ENCODE measurements at regions not wholly inside any gene's neighbourhood (a gene's known extent, or its start where the extent isn't known, plus 50 kb on each side); places are given as distances from the start of the nearest gene placed in this dataset.
"Not testable (repeated sequence)": the region's sequence is repeated elsewhere in the genome, so short reads cannot be mapped to it uniquely, and the experiment has no call there.

DNA sequence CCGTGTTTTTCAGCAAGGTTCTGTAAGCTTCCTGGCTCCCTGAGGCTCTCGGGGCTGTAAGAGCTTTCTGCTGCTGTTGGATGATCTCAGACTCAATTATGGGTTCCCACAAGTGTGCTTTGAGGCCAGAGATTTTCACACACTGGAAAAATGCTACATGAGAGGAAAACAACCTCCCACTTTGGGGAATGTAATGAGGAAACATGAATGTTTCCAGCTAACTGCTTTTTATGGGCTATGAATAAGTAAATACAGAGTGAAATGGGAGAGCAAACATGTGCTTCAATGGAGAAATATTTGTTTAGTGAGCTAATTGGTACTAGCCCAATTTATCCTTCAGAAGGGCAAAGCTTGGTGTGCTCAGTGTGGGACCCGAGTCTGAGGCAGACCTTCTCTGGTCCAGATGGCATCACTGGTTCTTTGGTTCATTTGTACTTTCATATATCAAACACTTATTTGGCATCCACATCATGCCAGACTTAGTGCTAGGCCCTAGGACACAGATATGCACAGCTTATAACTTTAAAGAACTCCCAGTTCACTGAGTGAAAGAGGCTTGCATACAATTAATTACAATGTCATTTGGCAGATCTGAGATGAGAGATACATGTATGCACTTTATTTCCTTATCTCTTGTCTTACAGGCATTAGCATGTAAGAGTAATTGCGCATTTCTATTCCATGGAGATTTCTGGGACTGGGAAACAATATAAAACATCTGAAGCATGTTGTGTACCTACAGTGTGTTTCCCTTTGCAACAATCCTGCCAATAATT lies 248.8 kb downstream of the RDH14 start:
- DNase-seq = peak; percentile 58

DNA sequence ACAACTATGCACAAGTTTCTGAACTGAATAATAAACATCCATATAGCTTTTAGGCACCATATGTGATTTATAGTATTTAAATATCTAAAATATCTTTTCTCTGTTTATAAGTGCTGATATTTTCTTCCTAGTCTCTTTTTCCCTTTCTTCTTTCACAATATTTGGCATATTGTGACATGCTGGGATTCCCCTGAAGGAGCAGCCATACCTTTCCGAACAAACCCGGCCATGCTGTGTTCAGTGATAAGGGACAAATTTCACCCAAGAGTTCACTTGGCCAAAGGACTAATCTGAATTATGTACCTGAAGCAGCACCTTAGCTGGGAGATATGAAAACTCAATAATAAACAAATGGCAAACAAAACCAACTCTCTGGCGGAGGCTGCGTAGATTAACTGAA lies 250.8 kb downstream of the RDH14 start:
- DNase-seq = no peak

DNA sequence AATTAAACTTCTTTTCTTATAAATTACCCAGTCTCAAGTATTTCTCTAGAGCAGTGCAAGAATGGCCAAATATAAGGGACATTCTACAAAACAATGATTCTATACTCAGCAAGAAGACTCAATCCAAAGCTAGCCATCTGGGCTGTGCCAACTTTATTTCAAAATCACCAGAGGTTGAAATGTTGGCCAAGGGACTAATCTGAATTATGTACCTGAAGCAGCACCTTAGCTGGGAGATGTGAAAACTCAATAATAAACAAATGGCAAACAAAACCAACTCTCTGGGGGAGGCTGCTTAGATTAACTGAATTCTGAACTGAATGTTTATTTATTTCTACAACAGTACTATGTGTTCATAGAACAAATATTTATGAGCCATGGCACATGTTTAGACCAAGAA lies 251.3 kb downstream of the RDH14 start:
- DNase-seq = no peak

DNA sequence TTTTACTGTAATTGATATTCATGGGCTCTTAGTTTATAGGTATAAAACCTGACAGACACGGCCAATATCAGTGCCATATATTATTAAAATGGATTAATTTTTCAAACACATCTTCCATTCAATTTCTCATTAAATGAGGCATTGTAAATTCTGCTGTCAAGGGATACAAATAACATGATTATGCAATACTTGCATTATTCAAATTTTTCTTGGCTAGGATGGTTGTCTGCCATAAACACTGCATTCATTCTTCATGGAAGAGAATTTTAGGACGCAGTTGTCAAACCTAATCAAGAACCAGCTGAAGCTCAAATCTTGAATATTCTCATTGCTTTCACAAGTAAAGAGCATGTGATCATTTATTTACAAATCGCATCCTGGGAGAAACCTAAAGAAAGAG lies 255.6 kb downstream of the RDH14 start:
- no peak for DNase-seq

DNA sequence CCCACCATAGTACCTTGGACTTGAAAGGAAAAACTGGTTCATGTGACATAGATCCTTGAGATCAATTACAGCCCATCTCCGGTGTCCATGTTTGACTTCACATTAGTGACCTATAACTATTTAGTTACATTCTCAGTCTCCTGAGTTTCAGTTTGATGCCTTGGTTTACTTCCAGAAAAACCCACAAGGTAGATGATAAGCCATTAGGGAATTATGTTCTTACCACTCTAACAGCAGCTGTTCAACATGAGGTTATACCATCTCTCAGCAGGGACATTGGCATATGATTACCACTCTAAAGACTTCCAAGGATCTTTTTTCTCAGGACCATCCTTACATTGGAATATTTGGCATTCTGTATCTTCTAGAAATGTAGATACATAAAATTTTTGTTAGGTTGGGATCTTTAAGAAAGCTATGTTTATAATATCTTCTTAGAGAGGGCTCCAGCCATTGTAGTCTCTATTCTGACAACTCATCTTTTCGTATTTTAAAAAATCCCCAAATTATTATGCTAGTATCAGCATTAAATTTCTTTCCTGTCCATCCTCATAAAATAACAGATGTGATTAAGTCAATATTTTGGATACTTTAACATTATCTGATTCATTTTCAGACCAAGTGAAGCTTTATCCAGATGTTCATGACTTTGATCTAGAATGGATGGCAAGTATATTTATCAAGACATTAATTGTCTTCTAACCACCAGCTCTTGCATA lies 258.9 kb downstream of the RDH14 start:
- DNase-seq = no peak

DNA sequence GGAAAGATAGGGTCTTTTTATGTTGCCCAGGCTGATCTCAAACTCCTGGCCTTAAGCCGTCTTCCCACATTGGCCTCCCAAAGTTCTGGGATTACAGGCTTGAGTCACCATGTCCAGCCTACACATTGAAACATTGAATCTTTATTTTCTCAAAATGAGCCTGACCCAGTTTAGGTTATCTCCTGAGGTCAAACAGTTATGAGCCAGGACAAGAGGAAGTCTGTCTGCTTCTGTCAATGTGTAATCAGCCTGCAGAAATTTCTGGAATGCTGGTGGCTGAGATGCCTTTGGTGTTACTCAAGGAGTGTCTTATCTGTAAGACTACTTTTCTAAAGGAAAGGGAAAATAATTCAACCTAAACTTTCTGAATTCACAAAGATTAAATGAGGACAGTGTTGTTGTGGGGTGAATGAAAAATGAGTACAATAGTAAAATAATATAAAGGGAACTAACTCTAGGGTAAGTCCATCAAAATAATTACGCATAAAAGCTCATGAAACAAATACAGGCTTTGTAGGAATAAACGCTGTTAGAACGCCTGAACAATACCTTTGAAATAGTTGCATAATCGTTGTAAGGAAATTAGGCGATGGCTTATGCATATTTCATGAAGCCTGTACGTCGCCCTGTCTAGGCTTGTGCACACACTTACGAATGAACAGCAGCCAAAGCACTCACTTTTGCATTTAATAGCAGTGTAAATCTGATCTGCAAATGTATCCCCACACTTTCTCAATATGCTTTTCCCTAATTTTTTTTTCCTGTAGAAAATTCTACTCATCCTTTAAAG lies 260.8 kb downstream of the RDH14 start:
- DNase-seq = peak; percentile 7

DNA sequence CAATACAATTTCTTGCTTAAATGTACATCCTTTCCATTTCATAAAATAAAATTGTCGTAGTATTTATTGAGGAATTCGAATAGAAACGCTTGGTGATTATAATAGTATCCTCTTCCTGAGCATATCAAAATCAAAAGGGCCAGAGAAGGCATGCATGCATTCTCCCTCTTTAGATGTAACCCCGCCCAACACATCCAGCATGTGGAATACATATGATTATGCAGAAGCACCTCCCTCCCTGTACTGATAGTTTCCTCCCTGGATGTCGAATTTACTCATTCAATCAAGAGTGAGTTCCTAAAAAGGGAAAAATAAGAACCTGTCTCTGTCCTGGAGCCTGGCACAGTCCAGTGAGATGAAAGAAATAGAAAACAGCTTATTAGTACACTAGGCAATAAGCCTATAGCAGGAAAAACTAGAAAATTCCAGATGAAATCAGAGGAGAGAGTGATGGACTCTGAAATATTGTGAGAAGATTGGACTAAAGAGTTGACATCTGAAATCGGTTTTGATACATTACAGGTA lies 262.9 kb downstream of the RDH14 start:
- no peak for DNase-seq

DNA sequence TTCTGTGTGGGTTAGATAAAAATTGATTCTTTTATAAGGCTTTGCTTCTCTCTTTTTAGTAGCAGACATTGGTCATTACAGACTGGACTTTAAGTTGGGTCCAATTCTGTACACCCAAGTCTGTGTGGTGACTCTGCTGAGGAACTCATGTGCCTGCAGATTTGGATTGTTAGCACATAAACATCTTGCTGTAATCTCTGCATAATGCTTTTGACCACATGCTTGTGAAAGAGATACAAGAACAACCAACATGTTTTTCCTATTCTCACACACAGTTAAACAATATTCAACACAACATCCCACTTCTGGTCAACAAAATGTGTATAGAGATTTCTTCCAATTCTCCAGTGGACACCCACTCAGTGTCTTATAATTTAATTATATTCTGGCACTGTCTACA lies 270.1 kb downstream of the RDH14 start:
- DNase-seq = no peak

DNA sequence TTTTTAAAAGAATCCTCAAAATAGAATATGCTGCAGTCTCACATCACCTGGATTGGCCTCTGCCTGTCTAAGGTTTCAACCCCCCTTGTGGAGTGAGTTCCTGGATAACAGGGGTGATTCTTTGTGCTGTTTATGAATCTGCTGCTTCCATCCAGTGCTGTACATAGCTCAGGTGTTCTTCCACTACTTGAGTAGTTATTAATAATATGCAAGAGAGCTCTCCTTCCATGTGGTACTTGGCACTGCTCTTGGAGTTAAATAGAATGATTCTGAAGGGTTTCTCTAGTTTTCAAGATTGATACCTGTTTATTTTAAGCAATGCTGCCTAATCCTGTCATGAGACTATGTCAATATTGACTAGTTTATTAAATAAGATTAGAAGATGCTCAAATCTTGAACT lies 273.6 kb downstream of the RDH14 start:
- no peak for DNase-seq

DNA sequence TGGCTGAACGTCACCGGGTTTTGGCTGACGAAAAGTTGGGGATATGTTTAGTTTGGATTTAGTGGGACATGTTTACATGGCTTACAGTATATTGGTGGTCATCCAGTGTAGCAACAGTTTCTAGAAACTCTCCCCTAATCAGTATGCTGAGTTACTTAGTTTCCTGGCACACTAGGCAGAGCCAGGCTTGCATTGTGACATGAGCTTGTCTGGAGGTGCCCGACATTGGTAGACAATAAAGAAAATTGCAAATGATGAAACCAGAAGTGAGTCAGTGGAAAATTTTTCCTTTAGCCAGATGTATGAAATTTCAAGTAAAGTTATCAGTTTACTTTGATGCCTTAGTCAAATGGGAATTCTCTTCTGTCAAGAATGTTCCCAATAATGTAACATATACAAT lies 276.1 kb downstream of the RDH14 start:
- DNase-seq = no peak

DNA sequence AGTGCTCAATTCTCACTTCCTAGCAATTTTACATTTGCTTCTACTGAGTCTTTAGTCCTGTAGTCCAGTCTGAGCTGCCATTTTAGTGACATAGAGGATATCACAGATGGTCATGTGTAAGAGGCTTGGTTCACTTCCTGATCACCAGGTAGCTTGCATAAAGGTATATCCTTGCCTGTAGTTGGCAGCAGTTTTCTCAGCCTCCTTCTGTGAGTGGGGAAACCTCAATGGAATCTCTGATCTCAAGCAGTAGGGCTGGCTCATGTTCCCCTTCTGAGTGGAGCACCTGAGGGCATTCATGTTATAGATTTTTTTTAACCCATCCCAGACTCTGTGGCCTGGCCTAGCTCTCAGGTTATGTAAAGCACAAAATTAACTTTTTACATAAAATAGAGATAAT lies 278.4 kb downstream of the RDH14 start:
- no peak for DNase-seq

DNA sequence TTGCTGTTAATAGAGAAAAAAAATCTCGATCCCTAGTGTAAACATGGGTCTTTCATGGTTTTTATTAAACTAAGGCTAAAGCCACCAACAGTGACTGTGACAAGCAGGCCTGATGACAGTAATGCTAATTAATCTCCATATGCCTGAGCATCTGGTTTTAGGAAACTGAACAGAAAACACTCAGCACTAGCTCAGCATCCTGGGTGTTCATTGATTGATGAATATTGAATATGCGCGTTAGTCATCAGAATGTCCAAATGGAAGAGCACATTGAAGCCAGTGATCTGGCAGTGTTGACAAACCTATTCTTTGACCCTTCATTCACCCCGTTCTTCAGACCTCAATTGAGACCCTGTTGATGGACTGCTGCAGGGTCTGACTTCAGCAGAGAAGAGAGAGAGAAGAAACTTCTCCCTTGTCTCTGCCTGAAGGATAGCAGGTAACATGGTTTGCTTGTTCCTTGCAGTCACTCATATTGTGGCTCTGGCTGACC lies 283.8 kb downstream of the RDH14 start:
- no peak for DNase-seq

DNA sequence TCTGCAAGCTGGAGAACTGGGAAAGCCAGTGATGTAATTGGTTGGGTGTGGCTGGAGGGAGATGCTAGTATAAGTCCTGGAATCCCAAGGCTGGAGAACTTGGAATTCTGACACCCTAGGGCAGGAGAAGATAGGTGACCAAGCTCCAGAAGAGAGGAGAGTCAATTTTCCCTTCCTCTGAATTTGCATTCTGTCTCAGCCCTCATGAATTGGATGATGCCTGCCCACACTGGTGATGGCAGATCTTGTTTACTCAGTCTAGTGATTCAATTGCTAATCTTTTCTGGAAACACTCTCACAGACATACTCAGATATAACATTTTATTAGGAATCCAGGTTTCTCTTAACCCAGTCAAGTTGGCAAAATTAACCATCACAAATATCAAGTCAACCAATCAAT lies 287.2 kb downstream of the RDH14 start:
- DNase-seq = no peak

DNA sequence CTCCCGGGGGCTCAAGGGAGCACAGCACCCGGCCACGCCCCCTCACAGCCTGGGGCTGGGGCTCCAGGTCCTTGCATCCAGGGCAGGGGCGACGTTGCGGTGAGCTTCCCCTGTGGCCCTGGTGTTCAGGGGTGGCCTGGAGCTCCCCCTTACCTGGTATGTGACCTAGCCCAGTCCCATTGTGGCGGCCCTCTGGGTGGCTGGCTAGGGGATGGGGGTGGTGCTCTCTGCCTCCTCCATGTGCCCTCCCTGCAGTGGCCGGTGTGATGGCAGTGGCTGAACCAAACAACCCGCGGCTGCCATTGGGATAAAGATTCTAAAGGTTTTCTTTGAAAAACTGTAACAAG lies 288.3 kb downstream of the RDH14 start:
- DNase-seq = no peak

DNA sequence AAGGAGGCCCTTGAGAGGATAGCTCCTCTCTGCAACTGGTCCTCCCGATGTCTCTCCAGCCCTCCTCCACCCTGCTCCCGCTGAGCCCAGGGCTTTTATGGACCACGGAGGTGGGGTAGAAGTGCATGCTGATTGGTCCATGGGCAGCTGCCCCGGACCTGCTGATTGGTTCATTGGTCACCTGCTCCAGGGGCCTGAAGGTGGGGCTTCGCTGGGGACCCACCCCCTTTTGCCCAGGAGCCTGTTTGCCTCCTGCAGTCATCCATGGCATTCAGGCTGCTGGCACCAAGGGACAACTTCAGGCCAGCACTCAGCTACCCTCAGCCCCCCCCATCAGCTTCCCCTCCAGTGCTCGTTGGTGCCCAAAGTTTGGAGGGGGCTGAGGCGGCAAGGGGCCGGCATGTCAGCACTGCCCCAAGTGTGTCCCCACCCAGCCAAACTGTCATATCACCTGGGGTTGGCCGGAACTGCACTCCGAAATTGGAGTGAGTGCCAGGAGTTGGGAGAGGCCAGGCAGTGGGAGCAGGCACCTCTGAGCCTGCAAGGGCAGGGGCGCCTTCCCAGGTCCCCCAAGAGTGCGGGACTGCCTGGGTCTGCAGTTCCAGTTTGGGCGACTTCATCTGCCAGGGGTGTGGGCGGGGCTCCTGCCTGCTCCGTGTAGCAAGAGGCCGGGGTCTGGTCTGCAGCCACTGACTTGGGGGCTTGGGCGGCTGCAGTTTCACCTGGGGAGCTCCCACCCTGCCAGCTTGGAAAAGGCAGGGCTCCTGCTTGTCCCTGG lies 288.9 kb downstream of the RDH14 start:
- no peak for DNase-seq

DNA sequence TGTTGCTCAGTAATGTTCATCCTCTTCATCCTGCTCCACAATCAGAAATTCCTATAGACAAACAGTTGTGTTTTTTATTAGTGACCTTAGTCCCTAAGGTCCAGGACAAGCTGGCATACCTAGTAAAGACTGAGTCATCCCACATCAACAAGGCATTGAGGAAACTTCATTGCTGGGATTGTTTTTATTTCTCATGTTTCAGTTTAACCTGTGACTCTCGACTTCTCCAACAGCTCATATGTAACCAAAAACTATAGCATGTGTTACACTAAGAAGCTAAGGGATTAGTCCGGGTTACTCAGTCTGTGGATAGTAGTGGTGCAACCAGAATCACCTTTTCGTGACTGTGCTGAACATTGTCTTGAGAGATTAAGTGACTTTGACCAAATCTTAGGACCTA lies 292.1 kb downstream of the RDH14 start:
- DNase-seq = no peak

DNA sequence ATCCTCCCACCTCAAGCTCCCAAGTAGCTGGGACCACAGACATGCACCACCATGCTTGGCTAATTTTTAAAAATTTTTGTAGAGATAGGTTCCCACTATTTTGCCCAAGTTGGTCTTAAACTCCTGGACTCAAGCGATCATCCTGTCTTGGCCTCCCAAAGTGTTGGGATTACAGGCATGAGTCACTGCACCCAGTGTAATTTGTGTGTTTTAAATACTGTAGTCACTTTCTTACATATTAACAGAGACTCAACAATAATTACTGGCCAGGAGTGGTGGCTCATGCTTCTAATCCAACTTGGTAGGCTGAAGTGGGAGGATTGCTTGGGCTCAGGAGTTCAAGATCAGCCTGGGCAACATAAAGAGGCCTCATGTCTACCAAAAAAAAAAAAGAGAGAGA lies 293.0 kb downstream of the RDH14 start:
- no peak for DNase-seq

DNA sequence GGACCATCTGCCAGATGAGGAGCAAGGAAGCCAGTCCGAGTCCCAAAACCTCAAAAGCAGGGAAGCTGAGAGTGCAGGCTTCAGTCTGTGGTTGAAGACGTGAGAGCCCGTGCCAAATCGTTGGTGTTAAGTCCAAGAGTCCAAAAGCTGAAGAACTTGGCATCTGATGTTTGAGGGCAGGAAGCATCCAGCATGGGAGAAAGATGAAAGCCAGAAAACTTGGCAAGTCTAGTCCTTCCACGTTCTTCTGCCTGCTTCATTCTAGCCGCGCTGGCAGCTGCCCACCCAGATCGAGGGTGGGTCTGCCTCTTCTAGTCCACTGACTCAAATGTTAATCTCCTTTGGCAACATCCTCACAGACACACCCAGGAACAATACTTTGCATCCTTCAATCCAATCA lies 293.8 kb downstream of the RDH14 start:
- not testable (repeated sequence) for DNase-seq

DNA sequence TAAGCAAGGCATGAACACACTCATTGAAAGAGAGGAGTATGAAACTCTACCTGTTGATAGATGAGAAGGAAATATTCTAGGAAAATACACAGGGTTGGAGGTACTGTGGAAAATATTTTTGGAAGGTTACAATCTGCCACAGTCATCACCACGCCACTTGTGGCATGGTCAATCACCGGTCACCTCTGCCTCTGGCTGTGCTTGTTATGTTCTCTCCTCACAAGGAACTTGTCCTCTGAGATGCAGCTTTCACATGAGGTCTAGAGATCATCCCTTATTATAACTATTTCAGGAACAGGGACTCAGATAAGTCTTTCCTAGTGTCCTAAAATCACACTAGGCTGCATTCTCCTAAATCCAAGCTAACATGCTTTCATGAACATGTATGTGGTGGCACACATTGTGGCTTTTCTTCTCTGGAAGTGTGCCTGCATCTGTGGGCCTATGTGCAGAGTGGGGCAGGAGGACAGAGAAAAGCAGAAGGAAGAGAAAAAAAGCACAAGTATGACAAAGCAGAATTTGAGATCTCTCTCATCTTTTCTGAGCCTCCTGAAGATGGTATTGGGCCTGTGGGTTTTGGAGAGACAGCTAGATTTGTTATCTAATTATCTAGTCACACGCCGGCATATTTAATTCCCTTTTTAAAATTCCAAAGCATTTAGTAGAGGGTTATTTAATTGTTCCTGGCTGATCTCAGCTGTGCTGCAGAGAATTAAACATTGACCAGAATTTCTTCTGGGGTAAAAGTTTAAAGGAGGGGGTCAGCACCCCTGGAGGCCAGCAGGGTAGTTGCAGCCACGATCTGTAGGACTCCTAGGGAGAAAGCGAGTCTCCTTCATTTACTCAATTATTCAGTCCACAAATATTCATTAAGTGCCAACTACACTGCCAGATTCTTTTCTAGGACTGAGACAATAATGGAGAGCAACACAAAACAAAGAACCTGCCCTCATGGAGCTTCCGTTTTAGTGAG lies 294.6 kb downstream of the RDH14 start:
- DNase-seq = no peak

DNA sequence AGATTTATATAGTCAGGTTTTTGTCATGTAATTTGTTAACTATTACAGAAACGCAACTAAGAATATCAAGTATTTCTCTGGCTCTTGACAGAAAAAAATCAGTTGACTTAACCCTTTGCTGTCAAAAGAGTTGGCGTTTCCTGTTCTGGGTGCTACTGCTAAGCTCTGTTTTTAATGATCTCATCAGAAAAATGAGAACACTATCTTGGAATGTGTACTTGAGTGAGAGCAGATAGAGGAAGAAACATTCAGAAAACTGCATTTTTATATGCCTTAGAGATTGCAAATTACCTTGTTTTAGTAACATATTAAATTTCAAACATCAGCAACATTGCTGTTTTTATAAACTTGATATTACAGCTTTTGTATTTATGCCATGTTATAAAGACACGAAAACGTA lies 297.9 kb downstream of the RDH14 start:
- DNase-seq = no peak

DNA sequence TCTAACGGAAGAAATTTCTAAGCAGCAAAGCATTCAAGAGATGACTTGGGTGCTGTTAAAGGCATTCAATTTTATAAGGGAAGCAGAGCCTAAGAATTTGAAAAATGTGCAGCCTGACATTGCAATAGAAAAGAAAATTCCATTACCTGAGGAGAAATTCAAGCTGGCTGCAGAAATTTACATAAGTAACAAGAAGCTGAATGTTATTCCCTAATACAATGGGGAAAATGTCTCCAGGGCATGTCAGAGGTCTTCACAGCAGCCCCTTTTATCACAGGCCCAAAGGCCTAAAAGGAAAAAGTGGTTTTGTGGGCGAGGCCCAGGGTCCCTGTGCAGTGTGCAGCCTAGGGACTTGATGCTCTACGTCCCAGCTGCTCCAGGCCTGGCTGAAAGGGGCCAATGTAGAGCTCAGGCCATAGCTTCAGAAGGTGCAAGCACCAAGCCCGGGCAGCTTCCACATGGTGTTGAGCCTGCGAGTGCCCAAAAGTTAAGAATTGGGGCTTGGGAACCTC lies 306.7 kb downstream of the RDH14 start:
- no peak for DNase-seq

Data from left kidney (tissue), 1 donor.